ENCODE measurements at regions not wholly inside any gene's neighbourhood (a gene's known extent, or its start where the extent isn't known, plus 50 kb on each side); places are given as distances from the start of the nearest gene placed in this dataset.

GRCh38 chr18:56389190-56389589, 249.2 kb downstream of the TXNL1 start:
- no peak for TF ChIP-seq CTCF (IDR thresholded peaks at IDR 0.05)
- no peak for TF ChIP-seq POLR2A (IDR thresholded peaks at IDR 0.05)
